K562 (cell line): ENCODE measurements at regions not wholly inside any gene's neighbourhood (a gene's known extent, or its start where the extent isn't known, plus 50 kb on each side); places are given as distances from the start of the nearest gene placed in this dataset.

Experiments used
- ATAC-seq: fragments of 200-7000 bp; cut with Tn5 transposase; 3 replicates; pipeline ENCODE4 v1.9.1; 2020; ENCODE audit warnings: moderate library complexity
- BruUV-seq: library from RNA; stranded (reverse); fragments of 400-500 nt; replicated peaks from 2 replicates; lab custom pipeline; 2021; lab: Mats Ljungman, UMichigan
- CTCF ChIA-PET: fragments of 300-600 bp; formaldehyde crosslinking; extraction: SDS; loops from one replicate; lab custom pipeline; 2021; ENCODE audit warnings: low intra/inter-chr PET ratio; lab: Yijun Ruan, JAX
- POLR2A ChIA-PET: fragments of 300-600, 350-650 bp; sonication (Branson Sonifier 250); formaldehyde crosslinking; extraction: SDS; loops from one replicate; lab custom pipeline; 2021; ENCODE audit warnings: antibody characterized with exemption, inconsistent platforms; lab: Yijun Ruan, JAX
- DNase-seq, 4 experiments: peaks; one replicate each; pipeline versions ENCODE4 v3.0.0 to v3.0.0-alpha.2; 2011 to 2018; ENCODE audit warnings: low spot score in 3 of 4, mixed read lengths in 3 of 4; ENCODE audit errors: extremely low read depth in 1 of 4
- FAIRE-seq: peaks from 2 replicates; lab custom pipeline; 2011; peaks lifted over from hg19 to GRCh38; lab: Jason Lieb, UNC
- H2AFZ ChIP-seq: 2 replicates; pipeline ENCODE4 v1.6.0; 2011; ENCODE audit warnings: low read depth, low read length, control low read depth, inconsistent platforms
- H3K27ac ChIP-seq: fragments of 200-600 bp; 3 replicates; pipeline ENCODE4 v1.8.0; 2011; ENCODE audit warnings: low read depth, mild to moderate bottlenecking, control low read depth, inconsistent platforms, low read length, moderate library complexity, mixed read lengths; ENCODE audit errors: extremely low read depth
- H3K27me3 ChIP-seq, 2 experiments: fragments of 300-600 bp in 1 of 2; 2 replicates in 1 of 2; 3 replicates in 1 of 2; pipeline versions ENCODE4 v1.6.0 to v1.8.0; 2011; ENCODE audit warnings: inconsistent platforms in 2 of 2, low read length in 2 of 2, mild to moderate bottlenecking in 1 of 2, mixed read lengths in 1 of 2, moderate library complexity in 1 of 2; ENCODE audit not compliant: control insufficient read depth in 2 of 2, insufficient read depth in 2 of 2
- H3K36me3 ChIP-seq: fragments of 300-600 bp; 3 replicates; pipeline ENCODE4 v1.8.0; 2011; ENCODE audit warnings: mild to moderate bottlenecking, low read length, inconsistent platforms; ENCODE audit not compliant: control insufficient read depth, insufficient read depth
- H3K4me1 ChIP-seq, 2 experiments: fragments of 200-600 bp in 1 of 2; replicated peaks in 1 of 2; 2 replicates in 1 of 2; 3 replicates in 1 of 2; pipeline versions ENCODE4 v1.5.1 to v1.8.0; 2011; ENCODE audit warnings: inconsistent platforms in 2 of 2, low read length in 2 of 2, mild to moderate bottlenecking in 1 of 2, mixed read lengths in 1 of 2, moderate library complexity in 1 of 2; ENCODE audit not compliant: control insufficient read depth in 2 of 2, insufficient read depth in 2 of 2
- H3K4me2 ChIP-seq: 2 replicates; pipeline ENCODE4 v1.6.1; 2011; ENCODE audit warnings: low read length, control low read depth, inconsistent platforms, mixed read lengths; ENCODE audit not compliant: insufficient read depth
- H3K4me3 ChIP-seq: fragments of 200-600 bp; sonication (generic), shearing (Covaris generic); 2 replicates; pipeline ENCODE4 v1.5.1; 2016; ENCODE audit warnings: control low read depth, inconsistent platforms
- H3K79me2 ChIP-seq: fragments of 200-600 bp; 3 replicates; pipeline ENCODE4 v1.8.0; 2011; ENCODE audit warnings: low read length, inconsistent platforms; ENCODE audit not compliant: control insufficient read depth, insufficient read depth
- H3K9ac ChIP-seq, 2 experiments: 2 replicates each; pipeline versions ENCODE4 v1.6.0 to v1.6.1; 2011; ENCODE audit warnings: low read depth in 2 of 2, low read length in 2 of 2, control low read depth in 1 of 2, inconsistent platforms in 1 of 2, mild to moderate bottlenecking in 1 of 2, mixed read lengths in 1 of 2; ENCODE audit not compliant: insufficient read depth in 1 of 2
- H3K9me1 ChIP-seq: one replicate; pipeline ENCODE4 v1.6.0; 2011; ENCODE audit warnings: inconsistent platforms, mild to moderate bottlenecking, low read length, moderate library complexity; ENCODE audit not compliant: control insufficient read depth, insufficient read depth
- H3K9me3 ChIP-seq: replicated peaks from 2 replicates; pipeline ENCODE4 v1.5.1; 2011; ENCODE audit warnings: low read depth, low read length, inconsistent platforms; ENCODE audit not compliant: control insufficient read depth, insufficient read depth
- H4K20me1 ChIP-seq: replicated peaks from 2 replicates; pipeline ENCODE4 v1.6.1; 2011; ENCODE audit warnings: low read length, inconsistent platforms, mixed read lengths; ENCODE audit not compliant: control insufficient read depth, insufficient read depth
- RBM25 ChIP-seq: fragments of 200-400 bp; formaldehyde crosslinking; IDR thresholded peaks from 2 replicates; pipeline ENCODE4 v1.6.1; 2018; ENCODE audit warnings: low read length, low read depth, moderate library complexity; ENCODE audit not compliant: severe bottlenecking
- ZNF518B ChIP-seq: fragments of 250-450 bp; sonication (Bioruptor Pico); IDR thresholded peaks from 2 replicates; pipeline ENCODE4 v1.5.0; 2021; ENCODE audit warnings: mild to moderate bottlenecking, moderate library complexity
- WGBS: fragments of 100-300 bp; shearing (Covaris generic); methylation state at CpG from one replicate; pipeline ENCODE4 v1.1.6; 2016; ENCODE audit warnings: low coverage, mixed read lengths; ENCODE audit not compliant: insufficient coverage; ENCODE audit errors: missing lambda C conversion rate; 5-methylcytosine and 5-hydroxymethylcytosine counted together
- in situ Hi-C: fragments of 300-500 bp; cut with MboI; formaldehyde crosslinking; loops from 4 replicates; pipeline ENCODE4 v1.15.0; 2018; ENCODE audit warnings: inconsistent platforms, mixed read lengths
- intact Hi-C: fragments of 100-400 bp; cut with micrococcal nuclease; formaldehyde crosslinking; loops from 2 replicates; pipeline ENCODE4 v1.14.2; 2022
- TF ChIP-seq, protein P1 (sequence below), 2 experiments: IDR thresholded peaks in 1 of 2; conservative IDR thresholded peaks in 1 of 2; 2 replicates each; pipeline ENCODE4 v1.6.1; 2016; ENCODE audit warnings: low read depth in 2 of 2, mild to moderate bottlenecking in 1 of 2, missing compliant biosample characterization in 1 of 2, missing genetic modification characterization in 1 of 2, moderate library complexity in 1 of 2

GRCh38 chr14:22344673-22345072 lies 244.4 kb downstream of the DAD1 start:
- no peak overlapping the region for H3K4me3 ChIP-seq
- CTCF ChIA-PET, result no interaction called here
- no peaks in the 10 kb centered on the region for H3K27me3 ChIP-seq
- H3K9me3 ChIP-seq, result no peaks in the 10 kb centered on the region
- no peak overlapping the region for H3K4me2 ChIP-seq
- no peak overlapping the region for H3K9ac ChIP-seq
- TF ChIP-seq ZNF518B (CRISPR knock-in tag) (no peak), RBM25 (peak; percentile 31)
- TF ChIP-seq, protein P1, sequence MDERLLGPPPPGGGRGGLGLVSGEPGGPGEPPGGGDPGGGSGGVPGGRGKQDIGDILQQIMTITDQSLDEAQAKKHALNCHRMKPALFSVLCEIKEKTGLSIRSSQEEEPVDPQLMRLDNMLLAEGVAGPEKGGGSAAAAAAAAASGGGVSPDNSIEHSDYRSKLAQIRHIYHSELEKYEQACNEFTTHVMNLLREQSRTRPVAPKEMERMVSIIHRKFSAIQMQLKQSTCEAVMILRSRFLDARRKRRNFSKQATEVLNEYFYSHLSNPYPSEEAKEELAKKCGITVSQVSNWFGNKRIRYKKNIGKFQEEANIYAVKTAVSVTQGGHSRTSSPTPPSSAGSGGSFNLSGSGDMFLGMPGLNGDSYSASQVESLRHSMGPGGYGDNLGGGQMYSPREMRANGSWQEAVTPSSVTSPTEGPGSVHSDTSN (CRISPR knock-in tag; IDR thresholded peaks at IDR 0.05; ENCODE audit: low read depth), result no peak
- TF ChIP-seq, protein P1 (tag; conservative IDR thresholded peaks at IDR 0.05; ENCODE audit: low read depth), result no peak
- TF ChIP-seq, all 486 proteins: peak for 1
- intact Hi-C loops, result no loop called here
- FAIRE-seq (no peak), ATAC-seq (no peak), DNase-seq (no peak)
- Histone ChIP-seq H4K20me1 (no peaks in the 10 kb centered on the region), H3K9me1 (no peaks in the 10 kb centered on the region), H3K36me3 (no peaks in the 10 kb centered on the region), H3K4me1 (no peaks in the 10 kb centered on the region), H3K27ac (no peak overlapping the region), H2AFZ (no peak overlapping the region), H3K79me2 (no peaks in the 10 kb centered on the region)
- no TSS peak for BruUV-seq
- in situ Hi-C loops, result no loop called here
- POLR2A ChIA-PET, result no interaction called here
- WGBS, result 3% methylated on average over 3 of the region's 3 CpGs
